ENCODE measurements at regions not wholly inside any gene's neighbourhood (a gene's known extent, or its start where the extent isn't known, plus 50 kb on each side); places are given as distances from the start of the nearest gene placed in this dataset.

GRCh38 chr10:2964632-2965296 is 102.6 kb upstream of the PFKP start:
- WGBS (ENCODE audit: low lambda C conversion rate, missing lambda C conversion rate), result 76% methylated on average over 5 of the region's 5 CpGs
- Histone ChIP-seq H3K4me1 (ENCODE audit: insufficient read depth) (no peaks in the 10 kb centered on the region), H3K79me2 (no peaks in the 10 kb centered on the region), H3K36me3 (replicated peaks; ENCODE audit: insufficient read depth, low read depth) (no peaks in the 10 kb centered on the region), H3K4me3 (no peak overlapping the region), H3K9me3 (ENCODE audit: low read depth) (no peaks in the 10 kb centered on the region), H3K27ac (no peak overlapping the region), H4K20me1 (ENCODE audit: insufficient read depth, poor library complexity, severe bottlenecking) (no peaks in the 10 kb centered on the region), H2AFZ (no peak overlapping the region), H3K4me2 (no peak overlapping the region), H3K9me2 (replicated peaks; ENCODE audit: insufficient read depth) (no peaks in the 10 kb centered on the region), H3K27me3 (peaks cover 5% of the 10 kb centered on the region)
- TF ChIP-seq CTCF (IDR thresholded peaks at IDR 0.05; ENCODE audit: poor library complexity) (no peak), EZH2 (IDR thresholded peaks at IDR 0.05; ENCODE audit: borderline replicate concordance) (no peak), EZH2phosphoT487 (IDR thresholded peaks at IDR 0.05; ENCODE audit: low read depth, severe bottlenecking, unreplicated experiment) (no peak)
- DNase-seq (ENCODE audit: low spot score), result no peak

GRCh38 chr10:2963889-2964631 is 103.3 kb upstream of the PFKP start:
- no peak for TF ChIP-seq CTCF (IDR thresholded peaks at IDR 0.05; ENCODE audit: poor library complexity)
- no peak for TF ChIP-seq EZH2 (IDR thresholded peaks at IDR 0.05; ENCODE audit: borderline replicate concordance)
- TF ChIP-seq EZH2phosphoT487 (IDR thresholded peaks at IDR 0.05; ENCODE audit: low read depth, severe bottlenecking, unreplicated experiment), result no peak
- Histone ChIP-seq H3K27ac (no peak overlapping the region), H3K9me2 (replicated peaks; ENCODE audit: insufficient read depth) (no peaks in the 10 kb centered on the region), H3K79me2 (no peaks in the 10 kb centered on the region), H4K20me1 (ENCODE audit: insufficient read depth, poor library complexity, severe bottlenecking) (no peaks in the 10 kb centered on the region), H3K36me3 (replicated peaks; ENCODE audit: insufficient read depth, low read depth) (no peaks in the 10 kb centered on the region), H3K27me3 (peaks cover 5% of the 10 kb centered on the region), H3K4me3 (no peak overlapping the region), H3K4me2 (no peak overlapping the region), H3K4me1 (ENCODE audit: insufficient read depth) (no peaks in the 10 kb centered on the region), H3K9me3 (ENCODE audit: low read depth) (no peaks in the 10 kb centered on the region), H2AFZ (no peak overlapping the region)
- WGBS (ENCODE audit: low lambda C conversion rate, missing lambda C conversion rate), result 31% methylated on average over 3 of the region's 3 CpGs
- no peak for DNase-seq (ENCODE audit: low spot score)

- Histone ChIP-seq H3K9me3 (ENCODE audit: low read depth) (no peaks in the 10 kb centered on the region), H3K4me3 (no peak overlapping the region), H3K36me3 (replicated peaks; ENCODE audit: insufficient read depth, low read depth) (no peaks in the 10 kb centered on the region), H3K4me1 (ENCODE audit: insufficient read depth) (peaks cover 6% of the 10 kb centered on the region), H2AFZ (no peak overlapping the region), H3K27ac (no peak overlapping the region), H3K27me3 (peaks cover 5% of the 10 kb centered on the region), H3K4me2 (no peak overlapping the region), H3K9me2 (replicated peaks; ENCODE audit: insufficient read depth) (no peaks in the 10 kb centered on the region), H4K20me1 (ENCODE audit: insufficient read depth, poor library complexity, severe bottlenecking) (no peaks in the 10 kb centered on the region), H3K79me2 (no peaks in the 10 kb centered on the region)
- 95% methylated on average over 1 of the region's 1 CpG for WGBS (ENCODE audit: low lambda C conversion rate, missing lambda C conversion rate)
- no peak for DNase-seq (ENCODE audit: low spot score)
- TF ChIP-seq CTCF (IDR thresholded peaks at IDR 0.05; ENCODE audit: poor library complexity), result no peak
- no peak for TF ChIP-seq EZH2 (IDR thresholded peaks at IDR 0.05; ENCODE audit: borderline replicate concordance)
- TF ChIP-seq EZH2phosphoT487 (IDR thresholded peaks at IDR 0.05; ENCODE audit: low read depth, severe bottlenecking, unreplicated experiment), result no peak
These were observed 105.2 kb upstream of the PFKP start for GRCh38 chr10:2962194-2962593.
